Right lobe of liver (tissue), 6 donors: ENCODE measurements at regions not wholly inside any gene's neighbourhood (a gene's known extent, or its start where the extent isn't known, plus 50 kb on each side); places are given as distances from the start of the nearest gene placed in this dataset.
"Not testable (repeated sequence)": the region's sequence is repeated elsewhere in the genome, so short reads cannot be mapped to it uniquely, and the experiment has no call there.

Experiments
- ATAC-seq, 4 donors: fragments of 200-7000 bp; cut with Tn5 transposase; one replicate each; pipeline ENCODE4 v1.9.1; 2020; ENCODE audit warnings: mild to moderate bottlenecking in 4 of 4, moderate library complexity in 4 of 4
- DNase-seq, 3 donors: peaks; one replicate each; pipeline ENCODE4 v3.0.0-alpha.2; 2020
- H3K27ac ChIP-seq, 3 donors: fragments of 200-600 bp; one replicate each; pipeline ENCODE4 v1.8.0; 2022
- H3K27me3 ChIP-seq, 2 donors: fragments of 200-600 bp; one replicate each; pipeline ENCODE4 v1.8.0; 2022
- H3K36me3 ChIP-seq, 4 donors: fragments of 200-600 bp; sonication (generic) in 1 of 4; one replicate each; pipeline versions ENCODE4 v1.5.1 to v1.8.0; 2017 to 2022; ENCODE audit warnings: control low read depth in 1 of 4
- H3K4me1 ChIP-seq, 4 donors: fragments of 200-600 bp; sonication (generic) in 1 of 4; one replicate each; pipeline versions ENCODE4 v1.5.1 to v1.8.0; 2017 to 2022; ENCODE audit warnings: control low read depth in 1 of 4
- H3K4me3 ChIP-seq, 3 donors: fragments of 200-600 bp; one replicate each; pipeline ENCODE4 v1.8.0; 2022
- H3K9me3 ChIP-seq, 4 donors: fragments of 200-600 bp; sonication (generic) in 1 of 4; one replicate each; pipeline versions ENCODE4 v1.5.1 to v1.8.0; 2017 to 2022; ENCODE audit warnings: control low read depth in 1 of 4
- WGBS: methylation state at CpG from one replicate; pipeline ENCODE4 v1.1.6; 2018; ENCODE audit warnings: low coverage, low lambda C conversion rate; ENCODE audit not compliant: insufficient coverage; ENCODE audit errors: missing lambda C conversion rate; 5-methylcytosine and 5-hydroxymethylcytosine counted together
- intact Hi-C, 2 donors: fragments of 100-400 bp; cut with DNase I; formaldehyde crosslinking; loops; one replicate each; pipeline versions ENCODE4 v1.11.2 to v1.14.1; 2022
- donor health status: DM: no; HTN: yes; CAD: no.
- donor health status: DM: no; HTN: no; CAD: no.
- donor health status: DM: no; HTN: no; CAD: no.
- donor health status: DM: no; HTN: yes; CAD: no.
- donor health status: DM: no; HTN: yes; CAD: no.

GRCh38 chr16:33992513-33993177 is 533.2 kb downstream of the TP53TG3F start:
- 0% methylated on average over 1 of the region's 11 CpGs for WGBS
- H3K27ac ChIP-seq, DNase-seq, ATAC-seq, H3K9me3 ChIP-seq, H3K27me3 ChIP-seq, intact Hi-C loops, H3K4me3 ChIP-seq, H3K36me3 ChIP-seq, H3K4me1 ChIP-seq: not testable (repeated sequence)

GRCh38 chr16:33994207-33994606 is 534.8 kb downstream of the TP53TG3F start:
- H3K27ac ChIP-seq, H3K27me3 ChIP-seq, ATAC-seq, H3K36me3 ChIP-seq, H3K9me3 ChIP-seq, intact Hi-C loops, H3K4me3 ChIP-seq, H3K4me1 ChIP-seq, DNase-seq: not testable (repeated sequence)
- WGBS, result 24% methylated on average over 4 of the region's 12 CpGs

GRCh38 chr16:33995821-33996372 is 536.5 kb downstream of the TP53TG3F start:
- H3K4me3 ChIP-seq, H3K27me3 ChIP-seq, ATAC-seq, H3K27ac ChIP-seq, H3K9me3 ChIP-seq, intact Hi-C loops, H3K36me3 ChIP-seq, DNase-seq, H3K4me1 ChIP-seq: not testable (repeated sequence)
- 70% methylated on average over 3 of the region's 9 CpGs for WGBS

GRCh38 chr16:34001184-34001583 is 541.8 kb downstream of the TP53TG3F start:
- H3K4me1 ChIP-seq, intact Hi-C loops, H3K9me3 ChIP-seq, H3K36me3 ChIP-seq, H3K27me3 ChIP-seq, DNase-seq, H3K4me3 ChIP-seq, H3K27ac ChIP-seq, ATAC-seq: not testable (repeated sequence)
- WGBS, result no CpG with 5 or more reads among the region's 4 CpGs

- DNase-seq, intact Hi-C loops: not testable (repeated sequence)
Measured at GRCh38 chr16:34001961-34002360, 542.5 kb downstream of the TP53TG3F start.

GRCh38 chr16:34014841-34015820 is 555.7 kb downstream of the TP53TG3F start:
- H3K9me3 ChIP-seq, H3K36me3 ChIP-seq, H3K4me1 ChIP-seq, H3K4me3 ChIP-seq, H3K27ac ChIP-seq, H3K27me3 ChIP-seq, intact Hi-C loops, DNase-seq, ATAC-seq: not testable (repeated sequence)
- WGBS, result 52% methylated on average over 30 of the region's 83 CpGs

More at GRCh38 chr16:34001961-34002360, 542.5 kb downstream of the TP53TG3F start:
- H3K9me3 ChIP-seq, H3K4me1 ChIP-seq, H3K27ac ChIP-seq, ATAC-seq, H3K27me3 ChIP-seq, H3K4me3 ChIP-seq, H3K36me3 ChIP-seq: not testable (repeated sequence)
- 50% methylated on average over 1 of the region's 4 CpGs for WGBS

- ATAC-seq, H3K4me3 ChIP-seq, H3K27ac ChIP-seq, H3K27me3 ChIP-seq, DNase-seq, H3K4me1 ChIP-seq, intact Hi-C loops, H3K9me3 ChIP-seq, H3K36me3 ChIP-seq: not testable (repeated sequence)
Measured at GRCh38 chr16:34018277-34018676, 558.9 kb downstream of the TP53TG3F start.
